ENCODE measurements at regions not wholly inside any gene's neighbourhood (a gene's known extent, or its start where the extent isn't known, plus 50 kb on each side); places are given as distances from the start of the nearest gene placed in this dataset.

GRCh38 chr1:219523411-219523810, 89.5 kb downstream of the ZC3H11B start:
- Histone ChIP-seq H3K9me3 (replicated peaks in 1 of 3) (no peaks in the 10 kb centered on the region), H3K36me3 (replicated peaks in 1 of 2) (no peaks in the 10 kb centered on the region), H3K4me3 (no peak overlapping the region), H3K27me3 (no peaks in the 10 kb centered on the region), H3K27ac (no peak overlapping the region), H3K4me1 (replicated peaks in 1 of 2) (no peaks in the 10 kb centered on the region)
- 79 to 93% (median 82%) methylated on average over 2 of the region's 2 CpGs for WGBS, 4 donors
- TF ChIP-seq CTCF (IDR thresholded peaks at IDR 0.05) (no peak), POLR2A (IDR thresholded peaks at IDR 0.05) (no peak)
- intact Hi-C loops (cut with DNase I), result no loop called here
- no peak for DNase-seq

- no peaks in the 10 kb centered on the region for H3K9me3 ChIP-seq (replicated peaks in 1 of 3)
- H3K27ac ChIP-seq, result no peak overlapping the region
- no peaks in the 10 kb centered on the region for H3K36me3 ChIP-seq (replicated peaks in 1 of 2)
- no peak overlapping the region for H3K4me3 ChIP-seq
- intact Hi-C loops (cut with DNase I), result no loop called here
- no peak for DNase-seq
- no peaks in the 10 kb centered on the region for H3K4me1 ChIP-seq (replicated peaks in 1 of 2)
- TF ChIP-seq POLR2A (IDR thresholded peaks at IDR 0.05), result no peak
- TF ChIP-seq CTCF (IDR thresholded peaks at IDR 0.05), result no peak
- no peaks in the 10 kb centered on the region for H3K27me3 ChIP-seq
- 64 to 86% (median 75%) methylated on average over 1 of the region's 1 CpG for WGBS, 4 donors
Observed at GRCh38 chr1:219521325-219521724, 91.6 kb downstream of the ZC3H11B start.

GRCh38 chr1:219520241-219520640, 92.7 kb downstream of the ZC3H11B start:
- intact Hi-C loops (cut with DNase I), result no loop called here
- TF ChIP-seq CTCF (IDR thresholded peaks at IDR 0.05) (no peak), POLR2A (IDR thresholded peaks at IDR 0.05) (no peak)
- Histone ChIP-seq H3K4me1 (replicated peaks in 1 of 2) (no peaks in the 10 kb centered on the region), H3K36me3 (replicated peaks in 1 of 2) (no peaks in the 10 kb centered on the region), H3K27me3 (no peaks in the 10 kb centered on the region), H3K27ac (no peak overlapping the region), H3K4me3 (no peak overlapping the region), H3K9me3 (replicated peaks in 1 of 3) (no peaks in the 10 kb centered on the region)
- no peak for DNase-seq
- WGBS, 4 donors, result 90 to 92% (median 91%) methylated on average over 3 of the region's 3 CpGs

GRCh38 chr1:219518907-219519248, 94.0 kb downstream of the ZC3H11B start:
- TF ChIP-seq CTCF (IDR thresholded peaks at IDR 0.05) (no peak), POLR2A (IDR thresholded peaks at IDR 0.05) (no peak)
- Histone ChIP-seq H3K4me1 (replicated peaks in 1 of 2) (no peaks in the 10 kb centered on the region), H3K27me3 (no peaks in the 10 kb centered on the region), H3K4me3 (no peak overlapping the region), H3K36me3 (replicated peaks in 1 of 2) (no peaks in the 10 kb centered on the region), H3K27ac (no peak overlapping the region), H3K9me3 (replicated peaks in 1 of 3) (no peaks in the 10 kb centered on the region)
- no peak for DNase-seq
- intact Hi-C loops (cut with DNase I), result no loop called here

All from adrenal gland (tissue), 9 donors.